Neural cell (in vitro differentiated cells): ENCODE measurements at regions not wholly inside any gene's neighbourhood (a gene's known extent, or its start where the extent isn't known, plus 50 kb on each side); places are given as distances from the start of the nearest gene placed in this dataset.

Source experiments
- H2AFZ ChIP-seq: fragments of 200-600, 300-800 bp; sonication (generic), shearing (Covaris generic); 2 replicates; pipeline ENCODE4 v1.6.0; 2014; ENCODE audit warnings: low read depth, mild to moderate bottlenecking, antibody characterized with exemption, low read length, moderate library complexity
- H3F3A ChIP-seq: fragments of 200-600 bp; shearing (Covaris generic); 2 replicates; pipeline ENCODE4 v1.6.1; 2016; ENCODE audit warnings: mild to moderate bottlenecking, moderate library complexity, mixed read lengths, antibody characterized with exemption, low read length; ENCODE audit not compliant: insufficient read depth, poor library complexity, severe bottlenecking
- H3K27ac ChIP-seq: fragments of 200-600, 300-800 bp; sonication (generic), shearing (Covaris generic); 2 replicates; pipeline ENCODE4 v1.5.1; 2014; ENCODE audit warnings: mild to moderate bottlenecking, low read length, moderate library complexity
- H3K27me3 ChIP-seq: fragments of 300-800, 200-600 bp; sonication (generic), shearing (Covaris generic); 2 replicates; pipeline ENCODE4 v1.6.0; 2014; ENCODE audit warnings: mild to moderate bottlenecking, low read depth, low read length, moderate library complexity; ENCODE audit not compliant: insufficient read depth
- H3K36me3 ChIP-seq: fragments of 300-800, 200-600 bp; sonication (generic), shearing (Covaris generic); 2 replicates; pipeline ENCODE4 v1.5.1; 2014; ENCODE audit warnings: mild to moderate bottlenecking, antibody characterized with exemption, low read length, moderate library complexity; ENCODE audit not compliant: insufficient read depth
- H3K4me2 ChIP-seq: fragments of 300-800, 200-600 bp; sonication (generic), shearing (Covaris generic); 2 replicates; pipeline ENCODE4 v1.6.0; 2014; ENCODE audit warnings: mild to moderate bottlenecking, low read length
- H3K4me3 ChIP-seq: fragments of 300-800, 200-600 bp; sonication (generic), shearing (Covaris generic); 2 replicates; pipeline ENCODE4 v1.5.1; 2014; ENCODE audit warnings: mild to moderate bottlenecking, low read length, moderate library complexity
- H3K79me2 ChIP-seq: fragments of 200-600 bp; shearing (Covaris generic); replicated peaks from 2 replicates; pipeline ENCODE4 v1.6.0; 2014; ENCODE audit warnings: mild to moderate bottlenecking, low read length, moderate library complexity; ENCODE audit not compliant: insufficient read depth
- H3K9ac ChIP-seq: fragments of 300-800, 200-600 bp; sonication (generic), shearing (Covaris generic); 2 replicates; pipeline ENCODE4 v1.6.1; 2016; ENCODE audit warnings: mild to moderate bottlenecking, low read length, mixed read lengths
- H3K9me2 ChIP-seq: fragments of 200-600 bp; shearing (Covaris generic); 2 replicates; pipeline ENCODE4 v1.6.1; 2016; ENCODE audit warnings: mild to moderate bottlenecking, low read length, mixed read lengths; ENCODE audit not compliant: insufficient read depth
- H3K9me3 ChIP-seq: fragments of 200-600, 300-800 bp; sonication (generic), shearing (Covaris generic); 2 replicates; pipeline ENCODE4 v1.6.1; 2016; ENCODE audit warnings: mild to moderate bottlenecking, mixed run types, low read length, moderate library complexity, mixed read lengths
- H4K20me1 ChIP-seq: fragments of 200-600 bp; shearing (Covaris generic); 2 replicates; pipeline ENCODE4 v1.6.1; 2016; ENCODE audit warnings: mild to moderate bottlenecking, mixed run types; ENCODE audit not compliant: insufficient read depth
- CTCF ChIP-seq: fragments of 450-650 bp; IDR thresholded peaks from 2 replicates; pipeline ENCODE4 v1.5.1; 2014; ENCODE audit warnings: antibody characterized with exemption, mild to moderate bottlenecking, moderate library complexity; ENCODE audit not compliant: poor library complexity, severe bottlenecking
- EP300 ChIP-seq: fragments of 450-650 bp; conservative IDR thresholded peaks from 2 replicates; pipeline ENCODE4 v1.6.1; 2014; ENCODE audit warnings: antibody characterized with exemption, mild to moderate bottlenecking, moderate library complexity; ENCODE audit not compliant: poor library complexity, severe bottlenecking
- EZH2 ChIP-seq: fragments of 200-600, 300-800 bp; shearing (Covaris generic), sonication (generic); IDR thresholded peaks from 2 replicates; pipeline ENCODE4 v1.6.1; 2014; ENCODE audit warnings: antibody characterized with exemption, low read length, borderline replicate concordance, mild to moderate bottlenecking; ENCODE audit not compliant: insufficient read depth, poor library complexity, severe bottlenecking
- MXI1 ChIP-seq: fragments of 450-650 bp; conservative IDR thresholded peaks from 2 replicates; pipeline ENCODE4 v1.6.1; 2014; ENCODE audit warnings: antibody characterized with exemption, mild to moderate bottlenecking; ENCODE audit not compliant: poor library complexity, severe bottlenecking
- POLR2AphosphoS5 ChIP-seq: IDR thresholded peaks from 2 replicates; pipeline ENCODE4 v1.6.1; 2012
- RAD21 ChIP-seq: fragments of 450-650 bp; conservative IDR thresholded peaks from 2 replicates; pipeline ENCODE4 v1.6.1; 2014; ENCODE audit warnings: antibody characterized with exemption, mild to moderate bottlenecking, moderate library complexity
- REST ChIP-seq: IDR thresholded peaks from 2 replicates; pipeline ENCODE4 v1.6.1; 2012; ENCODE audit warnings: borderline replicate concordance
- SMC3 ChIP-seq: fragments of 450-650 bp; conservative IDR thresholded peaks from 2 replicates; pipeline ENCODE4 v1.6.1; 2014; ENCODE audit warnings: antibody characterized with exemption, mild to moderate bottlenecking, moderate library complexity; ENCODE audit not compliant: poor library complexity
- TAF1 ChIP-seq: IDR thresholded peaks from 2 replicates; pipeline ENCODE4 v1.6.1; 2012; ENCODE audit warnings: low read depth

- Histone ChIP-seq H3K4me3 (no peak overlapping the region), H4K20me1 (no peaks in the 10 kb centered on the region), H3F3A (no peaks in the 10 kb centered on the region), H2AFZ (no peak overlapping the region), H3K27ac (no peak overlapping the region), H3K27me3 (no peaks in the 10 kb centered on the region), H3K36me3 (no peaks in the 10 kb centered on the region), H3K79me2 (no peaks in the 10 kb centered on the region), H3K9ac (no peak overlapping the region), H3K4me2 (no peak overlapping the region), H3K9me3 (no peaks in the 10 kb centered on the region), H3K9me2 (no peaks in the 10 kb centered on the region)
- TF ChIP-seq EP300, result no peak
- TF ChIP-seq EZH2, result no peak
- TF ChIP-seq SMC3, result no peak
- no peak for TF ChIP-seq TAF1
- no peak for TF ChIP-seq MXI1
- TF ChIP-seq POLR2AphosphoS5, result no peak
- no peak for TF ChIP-seq CTCF
- TF ChIP-seq REST, result no peak
- no peak for TF ChIP-seq RAD21
Measured at GRCh38 chr4:124863040-124863545, 150.6 kb upstream of the ANKRD50 start.

GRCh38 chr4:124862261-124862660 lies 149.7 kb upstream of the ANKRD50 start:
- Histone ChIP-seq H3K27ac (no peak overlapping the region), H3K9me2 (no peaks in the 10 kb centered on the region), H3K9me3 (no peaks in the 10 kb centered on the region), H3K36me3 (no peaks in the 10 kb centered on the region), H4K20me1 (no peaks in the 10 kb centered on the region), H3F3A (no peaks in the 10 kb centered on the region), H3K9ac (no peak overlapping the region), H3K79me2 (no peaks in the 10 kb centered on the region), H2AFZ (no peak overlapping the region), H3K4me2 (no peak overlapping the region), H3K27me3 (no peaks in the 10 kb centered on the region), H3K4me3 (no peak overlapping the region)
- TF ChIP-seq POLR2AphosphoS5 (no peak), TAF1 (no peak), SMC3 (no peak), REST (no peak), EZH2 (no peak), MXI1 (no peak), EP300 (no peak), CTCF (no peak), RAD21 (no peak)
